GM12874 (cell line): ENCODE measurements at regions not wholly inside any gene's neighbourhood (a gene's known extent, or its start where the extent isn't known, plus 50 kb on each side); places are given as distances from the start of the nearest gene placed in this dataset.

Experiments used
- CTCF ChIP-seq: IDR thresholded peaks from 2 replicates; pipeline ENCODE4 v1.5.1; 2011; ENCODE audit warnings: low read depth, mild to moderate bottlenecking, control low read depth, low read length, moderate library complexity; ENCODE audit not compliant: insufficient read depth

- TF ChIP-seq CTCF, result no peak
Observed at GRCh38 chr9:73009649-73010288, 56.9 kb upstream of the ALDH1A1 start.

- TF ChIP-seq CTCF, result no peak
Observed at GRCh38 chr9:73007966-73008672, 55.3 kb upstream of the ALDH1A1 start.

- TF ChIP-seq CTCF, result no peak
Observed at GRCh38 chr9:73006986-73007385, 54.1 kb upstream of the ALDH1A1 start.
